Fibroblast of mammary gland (primary cell): ENCODE measurements at regions not wholly inside any gene's neighbourhood (a gene's known extent, or its start where the extent isn't known, plus 50 kb on each side); places are given as distances from the start of the nearest gene placed in this dataset.
"Not testable (repeated sequence)": the region's sequence is repeated elsewhere in the genome, so short reads cannot be mapped to it uniquely, and the experiment has no call there.

ENCODE experiments used
- DNase-seq: peaks from one replicate; pipeline ENCODE4 v3.0.0-alpha.2; 2010; ENCODE audit warnings: low read depth
- H3K4me3 ChIP-seq: 2 replicates; pipeline ENCODE4 v1.5.1; 2011; ENCODE audit warnings: low read depth, mild to moderate bottlenecking, low read length, moderate library complexity; ENCODE audit not compliant: control insufficient read depth
- CTCF ChIP-seq: conservative IDR thresholded peaks from 2 replicates; pipeline ENCODE4 v1.5.1; 2011; ENCODE audit warnings: low read depth, low read length, inconsistent platforms; ENCODE audit not compliant: control insufficient read depth, insufficient read depth

- TF ChIP-seq CTCF: no peak
- no peak overlapping the region for H3K4me3 ChIP-seq
- DNase-seq: no peak
These were observed 110.0 kb upstream of the SERBP1 start for GRCh38 chr1:67540025-67540732.

GRCh38 chr1:67540733-67541125 is 110.5 kb upstream of the SERBP1 start:
- TF ChIP-seq CTCF: no peak
- no peak overlapping the region for H3K4me3 ChIP-seq
- no peak for DNase-seq

DNA sequence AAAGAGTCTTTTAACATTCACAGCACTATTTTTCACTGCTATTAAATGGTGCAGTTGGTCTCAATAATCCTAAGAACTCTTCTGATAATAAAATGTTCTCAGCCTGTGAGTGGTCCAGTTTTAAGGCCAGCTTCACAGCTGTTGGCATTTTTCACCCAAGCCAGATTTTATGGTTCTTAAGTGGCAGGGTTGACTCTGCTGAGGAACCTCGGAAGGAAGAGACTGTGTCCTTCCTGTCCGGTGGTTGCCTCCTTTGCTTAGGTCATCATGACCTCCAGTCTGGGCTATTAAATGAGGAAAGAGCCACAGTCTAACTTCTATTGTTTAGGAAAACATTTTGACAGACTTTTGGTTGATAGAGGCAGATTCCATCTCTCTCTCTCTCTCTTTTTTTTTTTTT is 112.5 kb upstream of the SERBP1 start:
- H3K4me3 ChIP-seq: no peak overlapping the region
- no peak for TF ChIP-seq CTCF
- no peak for DNase-seq

GRCh38 chr1:67544921-67545320 is 114.7 kb upstream of the SERBP1 start:
- no peak for TF ChIP-seq CTCF
- no peak overlapping the region for H3K4me3 ChIP-seq
- DNase-seq: no peak

DNA sequence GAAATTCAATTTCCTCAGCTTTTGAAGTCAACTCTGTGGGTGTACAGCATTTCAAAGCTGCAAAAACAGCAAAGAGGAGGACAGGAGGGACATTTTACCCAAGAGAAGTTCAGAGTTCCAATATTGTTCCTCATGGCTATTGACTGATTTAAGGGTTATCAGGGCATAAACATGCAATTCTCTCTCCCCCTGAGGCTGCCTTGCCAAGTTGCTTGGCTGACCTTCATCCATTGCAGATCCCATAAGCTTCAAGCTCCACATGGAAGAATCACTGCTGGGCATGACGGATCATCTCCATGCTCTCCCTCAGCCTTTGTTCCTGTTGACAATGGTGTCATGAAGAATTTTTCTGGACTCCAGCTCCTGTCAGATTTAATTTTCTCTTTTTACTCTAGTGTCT is 115.2 kb upstream of the SERBP1 start:
- TF ChIP-seq CTCF: no peak
- H3K4me3 ChIP-seq: no peak overlapping the region
- DNase-seq: no peak

GRCh38 chr1:67551375-67551774 is 121.2 kb upstream of the SERBP1 start:
- DNase-seq: no peak
- H3K4me3 ChIP-seq: no peak overlapping the region
- no peak for TF ChIP-seq CTCF

DNA sequence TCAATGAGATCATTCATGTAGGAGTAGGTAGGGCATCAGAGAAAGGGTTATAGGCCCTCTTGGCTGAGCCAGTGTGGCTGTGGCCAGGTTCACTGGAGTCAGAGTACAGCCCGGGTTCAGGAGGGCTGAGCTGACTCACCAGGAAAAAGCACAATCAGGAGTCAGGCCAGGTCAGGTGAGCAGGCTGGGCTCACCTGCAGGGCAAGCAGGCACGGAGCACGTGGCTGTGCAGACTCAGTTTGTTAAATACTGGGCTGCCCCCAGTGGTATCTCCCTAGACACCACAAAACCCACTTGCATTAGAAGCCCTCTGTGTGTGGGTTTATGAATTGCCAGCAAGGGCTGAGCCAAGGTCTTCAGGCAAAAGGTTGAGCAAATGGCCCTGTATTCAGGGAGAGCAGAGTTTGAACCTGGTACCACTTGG is 122.1 kb upstream of the SERBP1 start:
- no peak for DNase-seq
- H3K4me3 ChIP-seq: no peak overlapping the region
- TF ChIP-seq CTCF: no peak

- H3K4me3 ChIP-seq, DNase-seq: not testable (repeated sequence)
These were observed 124.0 kb upstream of the SERBP1 start for GRCh38 chr1:67554204-67554603.
